HG03521 (cell line): ENCODE measurements at regions not wholly inside any gene's neighbourhood (a gene's known extent, or its start where the extent isn't known, plus 50 kb on each side); places are given as distances from the start of the nearest gene placed in this dataset.
"Not testable (repeated sequence)": the region's sequence is repeated elsewhere in the genome, so short reads cannot be mapped to it uniquely, and the experiment has no call there.

Experiments used
- ATAC-seq: cut with Tn5 transposase; IDR thresholded peaks from one replicate; pipeline ENCODE4 v1.9.1; 2021; ENCODE audit warnings: mild to moderate bottlenecking, moderate library complexity; ENCODE audit not compliant: unreplicated experiment

DNA sequence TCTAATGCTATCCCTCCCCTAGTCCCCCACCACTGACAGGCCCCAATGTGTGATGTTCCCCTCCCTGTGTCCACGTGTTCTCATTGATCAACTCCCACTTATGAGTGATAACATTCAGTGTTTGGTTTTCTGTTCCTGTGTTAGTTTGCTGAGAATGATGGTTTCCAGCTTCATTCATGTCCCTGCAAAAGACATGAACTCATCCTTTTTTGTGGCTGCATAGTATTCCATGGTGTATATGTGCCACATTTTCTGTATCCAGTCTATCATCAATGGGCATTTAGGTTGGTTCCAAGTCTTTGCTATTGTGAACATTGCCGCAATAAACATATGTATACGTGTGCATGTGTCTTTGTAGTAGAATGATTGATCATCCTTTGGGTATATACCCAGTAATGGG is 153.1 kb downstream of the OR13H1 start:
- ATAC-seq = not testable (repeated sequence)

- ATAC-seq = no peak
Measured at GRCh38 chrX:131703646-131704045, 159.8 kb downstream of the OR13H1 start.

DNA sequence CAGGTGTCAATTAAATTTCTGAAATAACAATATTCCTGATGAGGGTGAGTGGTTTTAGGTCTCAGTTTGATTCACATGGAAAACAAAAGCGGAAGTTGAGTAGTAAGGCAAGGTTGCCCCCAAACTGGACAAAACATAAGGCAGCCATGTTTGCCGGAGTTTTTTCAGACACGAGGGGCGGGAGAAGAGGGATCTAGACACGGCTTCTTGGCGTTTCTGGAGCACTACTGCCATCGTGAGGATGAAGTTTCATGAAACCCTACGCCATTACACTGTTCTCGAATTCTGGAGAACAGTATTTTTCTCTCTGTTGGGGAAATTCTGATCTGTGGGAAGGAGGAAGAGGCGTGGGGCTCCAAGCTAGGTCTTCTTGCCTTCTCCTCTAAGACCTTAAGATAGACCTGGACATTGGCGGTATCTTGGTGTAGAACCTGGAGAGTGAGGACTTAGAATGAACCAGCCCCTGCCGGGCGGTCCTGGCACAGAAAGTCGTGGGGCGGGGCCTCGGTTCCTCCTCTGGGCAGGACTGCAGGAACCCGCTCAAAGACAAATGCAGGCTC is 160.3 kb downstream of the OR13H1 start:
- ATAC-seq = no peak

- no peak for ATAC-seq
Measured at GRCh38 chrX:131709553-131709952, 165.7 kb downstream of the OR13H1 start.

- ATAC-seq = no peak
Measured at GRCh38 chrX:131711478-131711867, 167.6 kb downstream of the OR13H1 start.

DNA sequence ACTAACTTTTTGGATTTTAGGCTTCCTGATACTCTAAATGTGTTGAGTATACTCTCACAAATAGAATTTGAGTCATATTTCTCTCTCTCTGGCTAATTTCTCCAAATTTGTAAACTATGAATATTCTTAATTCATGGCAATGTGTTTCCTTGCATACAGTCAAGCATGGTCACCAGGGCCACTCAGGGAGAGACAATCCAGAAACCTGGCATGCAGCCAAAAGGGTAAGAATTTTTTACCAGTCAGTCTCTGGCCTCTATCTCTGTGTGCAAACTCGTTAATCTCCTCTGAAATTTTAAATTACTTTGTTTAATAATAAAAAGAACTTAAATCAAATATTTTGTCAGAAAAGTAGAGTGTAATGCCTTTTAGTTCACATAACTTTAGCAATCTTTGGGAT is 179.8 kb downstream of the OR13H1 start:
- ATAC-seq = no peak

DNA sequence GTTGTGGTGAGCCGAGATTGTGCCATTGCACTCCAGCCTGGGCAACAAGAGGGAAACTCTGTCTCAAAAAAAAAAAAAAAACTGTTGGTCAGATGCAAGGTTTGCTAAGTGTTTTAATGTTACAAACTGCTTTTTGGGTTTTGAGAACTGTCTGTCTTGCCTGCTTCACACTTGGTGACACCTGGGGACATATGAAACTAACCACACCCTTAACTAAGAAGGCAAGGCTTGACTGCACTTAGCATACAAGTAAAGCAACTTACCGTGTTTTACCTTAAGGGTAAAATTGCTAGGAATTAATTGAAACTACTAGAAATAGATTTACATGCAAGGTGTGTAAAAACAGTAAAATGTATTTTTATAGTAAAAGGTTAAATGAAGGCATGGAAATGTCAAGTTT is 180.4 kb downstream of the OR13H1 start:
- ATAC-seq = no peak

- ATAC-seq = no peak
Measured at GRCh38 chrX:131725001-131725654, 181.3 kb downstream of the OR13H1 start.

DNA sequence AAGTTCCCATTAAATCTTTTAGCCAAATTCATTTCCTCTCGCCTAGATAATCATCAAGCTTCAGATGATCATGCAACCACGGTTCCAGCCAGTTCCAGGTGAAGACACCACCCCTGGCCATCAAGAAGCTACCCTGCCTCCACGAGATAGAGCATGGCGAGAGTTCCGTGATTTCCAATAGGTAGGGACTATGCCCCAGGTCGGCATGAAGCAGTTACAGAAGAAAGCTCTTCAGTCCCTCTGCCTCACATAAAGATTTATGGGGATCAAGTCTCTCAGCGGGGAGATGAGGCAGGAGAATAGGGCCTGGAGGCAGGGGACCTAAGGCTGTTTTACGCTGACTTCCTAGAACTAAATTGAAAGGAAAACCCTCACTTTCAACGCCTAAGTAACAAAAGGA is 183.9 kb downstream of the OR13H1 start:
- ATAC-seq = no peak

DNA sequence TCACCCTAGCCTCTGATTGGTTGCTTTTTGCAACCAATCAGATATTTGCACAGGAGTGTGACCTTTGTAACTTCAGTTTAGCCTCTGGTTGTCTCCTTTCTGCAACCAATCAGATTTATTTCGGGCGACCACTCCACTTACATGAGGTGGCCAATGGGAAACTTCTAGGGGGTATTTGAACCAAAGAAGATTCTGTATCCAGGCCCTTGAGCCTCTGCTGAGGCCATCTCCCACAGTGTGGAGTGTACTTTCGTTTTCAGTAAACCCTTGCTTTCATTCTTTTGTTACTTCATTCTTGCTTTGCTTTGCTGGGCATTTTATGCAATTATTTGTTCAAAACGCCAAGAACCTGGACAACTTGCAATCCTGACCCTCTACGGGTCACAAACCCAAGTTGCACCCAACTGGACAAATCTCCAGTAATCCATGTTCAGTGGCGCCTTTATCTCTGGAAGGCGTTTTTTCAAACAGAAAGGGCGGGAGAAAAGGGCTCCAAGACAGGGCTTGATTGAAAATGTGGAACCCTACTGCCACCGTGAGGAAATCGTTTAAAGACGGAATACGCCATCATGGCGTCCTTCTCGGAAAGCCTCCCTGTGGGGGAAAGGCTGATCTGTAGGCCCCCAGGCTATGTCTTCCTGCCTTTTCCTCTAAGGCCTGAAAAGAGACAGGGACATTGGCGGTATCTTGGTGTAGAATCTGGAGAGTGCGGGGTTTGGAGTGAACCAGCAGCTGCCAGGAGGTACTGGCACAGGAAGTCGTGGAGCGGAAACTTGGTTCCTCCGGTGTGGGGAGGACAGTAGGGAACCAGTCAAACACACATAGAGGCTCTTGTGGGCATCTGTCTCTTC is 184.6 kb downstream of the OR13H1 start:
- ATAC-seq = no peak

DNA sequence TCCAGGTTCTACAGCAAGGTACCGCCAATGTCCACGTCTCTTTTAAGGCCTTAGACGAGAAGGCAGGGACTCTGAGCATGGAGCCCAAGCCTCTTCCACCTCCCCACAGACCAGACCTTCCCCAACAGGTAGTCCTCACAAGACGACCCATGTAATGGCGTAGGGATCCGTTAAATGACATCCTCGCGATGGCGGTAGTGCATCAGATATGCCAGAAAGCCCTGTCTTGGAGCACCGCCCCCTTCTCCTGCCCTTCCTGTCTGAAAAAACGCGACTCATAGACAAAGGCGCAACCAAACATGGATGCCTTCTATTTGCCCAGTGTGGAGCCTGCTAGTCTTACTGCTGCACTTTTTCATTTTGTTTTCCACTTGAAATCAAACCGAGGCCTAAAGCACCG is 185.4 kb downstream of the OR13H1 start:
- ATAC-seq = no peak

GRCh38 chrX:131734621-131735020 is 190.7 kb downstream of the OR13H1 start:
- no peak for ATAC-seq

DNA sequence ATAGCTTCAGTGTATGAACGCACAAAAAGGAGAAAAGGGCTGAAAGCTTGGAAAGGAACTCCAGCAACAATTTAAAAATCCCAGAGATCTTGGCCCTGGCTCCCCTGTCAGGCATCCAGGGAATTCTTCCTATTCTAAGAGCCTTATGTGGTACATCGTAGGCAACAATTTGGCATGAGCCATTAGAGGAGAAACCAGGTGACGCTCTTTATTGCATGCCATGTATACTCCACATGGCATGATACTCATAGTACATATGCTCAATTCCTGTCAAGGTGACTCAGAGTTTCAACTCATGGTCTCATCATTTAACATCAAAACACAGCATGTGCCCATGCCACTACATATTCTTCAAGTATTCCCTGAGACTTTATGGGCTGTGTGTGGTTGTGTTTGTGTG is 191.3 kb downstream of the OR13H1 start:
- ATAC-seq = no peak

DNA sequence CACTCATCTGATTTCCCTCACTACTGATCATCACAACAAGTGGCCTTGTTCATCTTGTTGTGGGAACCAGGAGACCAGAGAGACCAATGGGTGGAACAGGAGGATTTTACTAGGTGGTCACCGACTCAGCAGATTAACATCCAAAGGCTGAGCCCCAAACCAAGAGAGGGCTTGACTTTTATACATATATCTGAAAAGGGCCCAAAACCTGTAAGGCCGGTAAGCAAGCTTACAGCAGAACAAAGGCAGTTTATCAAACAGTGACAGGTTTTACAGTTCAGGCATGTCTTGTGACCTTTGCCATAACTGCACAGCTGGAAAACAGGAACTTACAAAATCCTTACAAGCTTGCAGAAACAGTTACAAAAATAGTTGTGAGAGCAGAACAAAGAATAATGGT is 195.9 kb downstream of the OR13H1 start:
- no peak for ATAC-seq

DNA sequence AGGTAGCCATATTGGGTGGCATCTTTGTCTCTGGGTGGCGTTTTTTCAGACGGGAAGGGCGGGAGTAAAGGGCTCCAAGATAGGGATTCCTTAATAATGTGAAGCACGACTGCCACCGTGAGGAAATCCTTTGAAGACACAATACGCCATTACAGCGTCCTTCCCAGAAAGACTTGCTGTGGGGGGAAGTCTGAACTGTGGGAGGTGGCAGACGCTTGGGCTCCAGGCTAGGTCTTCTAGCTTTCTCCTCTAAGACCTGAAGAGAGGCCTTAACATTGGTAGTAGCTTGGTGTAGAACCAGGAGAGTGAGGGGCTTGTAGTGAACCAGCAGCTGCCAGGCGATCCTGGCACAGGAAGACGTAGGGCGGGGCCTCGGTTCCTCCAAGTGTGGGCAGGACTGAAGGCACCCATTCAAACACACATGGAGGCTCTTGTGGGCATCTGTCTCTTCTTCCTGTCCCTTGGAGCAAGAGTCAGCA is 197.3 kb downstream of the OR13H1 start:
- no peak for ATAC-seq

- no peak for ATAC-seq
Measured at GRCh38 chrX:131745942-131746489, 202.1 kb downstream of the OR13H1 start.

DNA sequence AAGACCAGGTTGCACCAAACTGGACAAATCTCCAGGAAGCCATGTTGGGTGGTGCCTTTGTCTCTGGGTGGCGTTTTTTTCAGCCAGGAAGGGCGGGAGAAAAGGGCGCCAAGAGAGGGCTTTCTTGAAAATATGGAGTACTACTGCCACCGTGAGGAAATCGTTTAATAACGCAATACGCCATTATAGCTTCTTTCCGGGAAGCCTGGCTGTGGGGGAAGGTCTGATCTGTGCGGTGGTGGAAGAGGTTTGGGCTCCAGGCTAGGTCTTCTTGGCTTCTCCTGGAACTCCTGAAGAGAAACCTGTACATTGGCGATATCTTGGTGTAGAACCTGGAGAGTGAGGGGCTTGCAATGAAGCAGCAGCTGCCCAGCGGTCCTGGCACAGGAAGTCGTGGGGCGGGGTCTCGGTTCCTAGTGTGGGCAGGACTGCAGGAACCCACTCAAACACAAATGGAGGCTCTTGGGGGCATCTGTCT is 202.7 kb downstream of the OR13H1 start:
- no peak for ATAC-seq

- ATAC-seq = no peak
Measured at GRCh38 chrX:131747173-131747572, 203.3 kb downstream of the OR13H1 start.

DNA sequence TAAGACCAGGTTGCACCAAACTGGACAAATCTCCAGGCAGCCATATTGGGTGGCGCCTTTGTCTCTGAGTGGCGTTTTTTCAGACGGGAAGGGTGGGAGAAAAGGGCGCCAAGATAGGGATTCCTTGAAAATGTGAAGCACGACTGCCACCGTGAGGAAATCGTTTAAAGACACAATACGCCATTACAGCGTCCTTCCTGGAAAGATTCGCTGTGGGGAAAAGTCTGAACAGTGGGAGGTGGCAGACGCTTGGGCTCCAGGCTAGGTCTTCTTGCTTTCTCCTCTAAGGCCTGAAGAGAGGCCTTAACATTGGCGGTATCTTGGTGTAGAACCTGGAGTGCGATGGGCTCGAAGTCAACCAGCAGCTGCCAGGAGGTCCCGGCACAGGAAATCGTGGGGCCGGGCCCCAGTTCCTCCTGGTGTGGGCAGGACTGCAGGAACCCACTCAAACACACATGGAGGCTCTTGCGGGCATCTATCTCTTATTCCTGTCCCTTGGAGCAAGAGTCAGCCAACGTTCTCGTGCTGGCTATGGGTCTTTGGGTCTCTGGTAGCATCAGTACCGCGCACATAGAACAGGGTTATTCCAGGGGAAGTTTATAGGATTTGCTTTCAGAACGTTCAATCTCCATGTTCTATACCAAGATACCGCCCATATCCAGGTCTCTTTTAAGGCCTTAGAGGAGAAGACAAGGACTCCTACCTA is 208.8 kb downstream of the OR13H1 start:
- ATAC-seq = no peak

GRCh38 chrX:131762802-131763234 is 218.9 kb downstream of the OR13H1 start:
- ATAC-seq = no peak

GRCh38 chrX:131763674-131764073 is 219.8 kb downstream of the OR13H1 start:
- no peak for ATAC-seq
